Hepatic stellate cell (primary cell): ENCODE measurements at regions not wholly inside any gene's neighbourhood (a gene's known extent, or its start where the extent isn't known, plus 50 kb on each side); places are given as distances from the start of the nearest gene placed in this dataset.
A peak's percentile ranks its signal among the peaks of the same experiment; 100 is the strongest.
"Not testable (repeated sequence)": the region's sequence is repeated elsewhere in the genome, so short reads cannot be mapped to it uniquely, and the experiment has no call there.

Experiments
- DNase-seq: peaks from one replicate; pipeline ENCODE4 v3.0.0; 2011; ENCODE audit warnings: low spot score

DNA sequence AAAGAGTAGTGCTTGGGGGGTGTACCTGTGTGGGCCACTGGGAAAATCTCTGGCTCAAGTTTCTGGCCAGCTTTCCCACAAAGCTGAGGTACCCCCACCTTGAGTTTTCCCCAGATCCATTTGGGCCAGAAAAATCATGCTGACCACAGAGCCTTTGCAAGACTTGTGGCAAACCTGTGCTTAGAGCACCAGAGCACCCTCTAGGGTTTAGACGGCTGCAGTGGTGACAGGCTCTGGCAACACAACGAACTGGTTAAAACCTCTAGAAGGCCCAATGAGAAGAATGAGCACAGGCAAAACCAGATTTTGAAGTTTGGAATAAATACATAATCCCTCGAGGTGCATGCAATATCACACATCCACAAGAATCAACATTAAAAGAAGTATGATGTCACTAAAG, 290.7 kb upstream of the FOLH1 start:
- DNase-seq, result no peak

DNA sequence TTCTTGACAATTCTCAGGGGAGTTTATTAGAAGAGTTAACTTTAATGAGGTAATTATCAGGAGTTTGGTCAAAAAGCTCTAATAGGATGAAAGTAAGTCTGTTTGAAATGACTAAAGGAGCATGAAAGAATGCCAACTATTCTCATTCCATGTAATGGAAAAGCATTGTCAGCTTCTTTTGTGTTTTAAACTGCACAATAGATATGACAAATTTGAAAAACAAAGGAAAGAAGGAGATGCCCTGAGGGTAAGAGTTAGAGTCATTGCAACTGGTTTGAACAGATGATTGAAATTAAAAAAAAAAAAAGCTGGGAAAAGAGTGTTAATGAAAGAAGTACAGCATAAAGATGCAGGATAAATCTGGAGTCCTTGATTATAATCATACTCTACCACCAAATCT, 296.8 kb upstream of the FOLH1 start:
- DNase-seq, result no peak

GRCh38 chr11:49526240-49526829, 317.9 kb upstream of the FOLH1 start:
- DNase-seq, result peak; percentile 0

DNA sequence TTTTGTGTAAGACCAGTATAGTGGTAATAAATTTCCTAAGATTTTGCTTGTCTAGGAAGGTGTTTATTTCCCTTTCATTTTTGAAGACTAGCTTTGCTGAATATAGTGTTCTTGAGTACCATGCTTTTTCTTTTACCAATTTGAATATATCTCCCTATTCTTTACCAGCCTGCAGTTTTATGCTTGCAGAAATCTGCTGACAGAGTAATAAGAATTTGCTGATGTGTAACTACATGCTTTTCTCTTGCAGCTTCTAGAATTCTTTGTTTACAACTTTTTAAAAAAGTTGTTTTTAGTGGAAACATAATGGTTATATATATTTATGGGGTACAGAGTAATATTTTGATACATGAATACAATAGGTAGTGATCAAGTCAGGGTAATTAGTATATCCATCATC, 324.8 kb upstream of the FOLH1 start:
- no peak for DNase-seq

GRCh38 chr11:49538927-49539326, 330.5 kb upstream of the FOLH1 start:
- DNase-seq, result not testable (repeated sequence)

- DNase-seq, result not testable (repeated sequence)
Measured at GRCh38 chr11:49558261-49558847, 350.0 kb upstream of the FOLH1 start.

DNA sequence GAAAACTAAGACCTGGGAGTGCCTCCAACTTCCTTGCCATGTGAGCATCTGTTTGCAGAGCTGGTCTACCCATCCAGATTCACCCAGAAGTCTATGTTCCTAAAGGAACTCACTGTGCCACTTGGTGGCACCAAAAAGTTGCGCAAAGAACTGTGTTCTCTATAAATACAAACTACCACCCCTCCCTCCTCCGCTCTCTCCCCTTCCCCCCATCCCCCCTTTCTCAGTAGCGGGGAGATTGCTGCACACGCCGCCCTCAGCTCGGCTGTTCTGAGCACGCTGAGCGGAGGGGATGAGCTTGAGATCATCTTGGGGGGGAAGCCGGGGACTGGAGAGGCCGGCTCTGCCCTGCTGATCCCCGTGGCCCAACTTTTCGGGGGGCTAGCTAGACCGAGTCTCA, 352.2 kb upstream of the FOLH1 start:
- not testable (repeated sequence) for DNase-seq

GRCh38 chr11:49561240-49561880, 353.0 kb upstream of the FOLH1 start:
- not testable (repeated sequence) for DNase-seq

- DNase-seq, result not testable (repeated sequence)
Measured at GRCh38 chr11:49562262-49562661, 353.9 kb upstream of the FOLH1 start.

GRCh38 chr11:49579492-49579891, 371.1 kb upstream of the FOLH1 start:
- DNase-seq, result not testable (repeated sequence)

DNA sequence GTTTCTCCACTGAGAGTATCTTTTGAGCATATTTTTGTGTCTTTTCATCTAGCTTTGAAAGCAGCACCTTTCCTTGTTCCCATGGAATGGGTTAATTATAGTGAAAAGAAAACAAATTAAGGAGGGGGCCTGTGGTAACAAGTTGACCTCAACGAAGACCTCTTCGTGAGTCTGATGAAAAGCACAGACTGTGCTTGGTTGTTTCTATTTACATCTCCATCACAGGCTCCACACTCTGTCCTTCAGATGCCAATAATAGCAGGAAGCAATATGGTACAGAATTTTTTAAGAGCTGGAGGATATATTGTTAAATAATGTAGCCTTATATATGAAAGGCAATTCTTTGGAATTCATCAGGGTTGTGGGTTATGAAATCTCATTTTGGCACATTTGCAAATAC, 366.7 kb upstream of the OR4C13 start:
- not testable (repeated sequence) for DNase-seq

DNA sequence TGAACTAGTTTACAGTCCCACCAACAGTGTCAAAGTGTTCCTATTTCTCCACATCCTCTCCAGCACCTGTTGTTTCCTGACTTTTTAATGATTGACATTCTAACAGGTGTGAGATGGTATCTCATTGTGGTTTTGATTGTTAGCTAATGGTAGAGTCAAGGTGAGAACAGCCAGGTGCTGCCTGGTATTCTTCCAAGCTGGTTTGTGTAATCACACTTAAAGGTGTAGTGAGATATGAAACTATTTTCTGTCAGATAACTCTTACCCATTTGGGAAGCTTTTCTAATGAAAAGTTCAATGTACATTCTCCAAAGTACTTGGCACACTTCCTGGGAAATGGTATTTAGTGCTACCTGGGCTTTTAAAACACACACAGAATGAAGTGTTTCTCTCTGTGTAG, 343.3 kb upstream of the OR4C13 start:
- not testable (repeated sequence) for DNase-seq

- DNase-seq, result not testable (repeated sequence)
Measured at GRCh38 chr11:49623872-49624271, 328.3 kb upstream of the OR4C13 start.

DNA sequence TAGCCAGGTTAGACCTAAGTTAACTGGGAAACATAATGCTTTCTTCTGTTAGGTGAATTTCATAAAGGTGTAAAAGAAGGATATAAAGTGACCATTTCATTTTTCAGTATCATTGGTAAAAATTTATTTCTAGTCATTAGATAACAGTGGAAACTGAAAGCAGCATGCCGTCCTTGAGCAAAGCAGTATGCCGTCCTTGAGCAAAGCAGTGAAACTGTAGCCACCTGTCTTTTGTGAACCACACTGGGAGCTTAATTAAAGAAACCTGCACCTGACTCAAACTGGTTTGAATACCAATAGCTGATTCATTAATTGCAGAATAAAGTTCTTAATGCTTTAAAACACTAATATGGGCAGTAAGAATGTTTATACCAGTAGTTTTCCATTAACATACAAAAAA, 281.5 kb upstream of the OR4C13 start:
- DNase-seq, result not testable (repeated sequence)

DNA sequence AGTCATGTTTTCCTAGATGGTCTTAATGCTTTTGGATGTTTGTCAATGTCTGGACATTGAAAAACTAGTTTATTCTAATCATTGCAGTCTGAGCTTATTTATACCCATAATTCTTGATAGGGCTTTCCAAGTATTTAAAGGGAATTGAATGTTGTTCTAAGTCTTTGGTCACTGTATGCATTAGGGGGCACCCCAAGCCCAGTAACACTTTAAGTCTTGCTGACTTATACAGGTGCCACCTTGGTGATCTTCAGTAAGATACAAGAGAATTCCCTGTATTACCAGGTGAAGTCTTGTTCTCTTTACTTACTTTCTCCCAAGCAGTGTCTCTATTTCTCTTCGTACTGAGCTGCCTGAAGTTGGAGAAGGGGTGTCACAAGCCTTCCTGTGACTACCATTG, 250.1 kb upstream of the OR4C13 start:
- not testable (repeated sequence) for DNase-seq

DNA sequence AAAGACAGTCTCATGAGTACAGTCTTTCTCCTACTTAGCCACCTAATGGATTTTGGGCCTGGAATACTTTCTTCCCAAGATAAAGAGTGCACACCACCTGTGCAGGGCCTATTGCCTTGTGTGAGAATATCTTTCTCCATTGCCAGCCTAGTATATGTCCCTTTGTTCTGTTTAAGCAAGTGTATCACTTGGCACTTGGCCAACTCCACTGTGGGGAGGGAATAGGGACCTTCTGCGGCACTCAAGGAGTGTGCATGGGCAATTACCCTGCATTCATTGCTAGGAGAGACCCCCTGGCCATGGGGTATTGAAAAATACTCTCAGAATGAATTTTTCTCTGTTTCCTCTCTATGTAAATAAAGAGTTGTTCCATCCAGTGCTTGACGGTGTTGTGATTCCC, 201.7 kb upstream of the OR4C13 start:
- DNase-seq, result not testable (repeated sequence)

DNA sequence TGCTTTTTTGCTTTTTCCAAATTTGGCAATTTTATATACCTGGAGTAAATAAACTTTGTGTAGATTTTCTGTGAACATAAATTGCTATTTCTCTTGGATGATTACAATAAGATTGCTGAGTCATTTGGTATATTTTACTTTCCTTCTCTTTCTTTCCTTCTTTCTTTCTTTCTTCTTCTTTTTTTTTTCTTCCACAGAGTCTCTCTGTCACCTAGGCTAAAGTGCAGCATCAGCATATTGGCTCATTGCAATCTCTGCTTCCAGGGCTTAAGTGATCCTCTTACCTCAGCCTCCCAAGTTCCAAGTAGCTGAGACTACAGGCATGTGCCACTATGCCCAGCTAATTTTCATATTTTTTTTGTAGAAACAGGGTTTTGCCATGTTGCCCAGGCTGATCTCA, 201.2 kb upstream of the OR4C13 start:
- DNase-seq, result not testable (repeated sequence)

DNA sequence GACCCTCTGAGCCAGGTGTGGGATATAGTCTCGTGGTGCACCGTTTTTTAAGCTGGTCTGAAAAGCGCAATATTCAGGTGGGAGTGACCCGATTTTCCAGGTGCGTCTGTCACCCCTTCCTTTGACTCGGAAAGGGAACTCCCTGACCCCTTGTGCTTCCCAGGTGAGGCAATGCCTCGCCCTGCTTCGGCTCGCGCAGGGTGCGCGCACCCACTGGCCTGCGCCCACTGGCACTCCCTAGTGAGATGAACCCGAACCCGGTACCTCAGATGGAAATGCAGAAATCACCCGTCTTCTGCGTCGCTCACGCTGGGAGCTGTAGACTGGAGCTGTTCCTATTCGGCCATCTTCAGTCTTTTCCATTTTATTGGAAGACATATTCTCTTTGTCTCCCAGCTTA, 171.4 kb upstream of the OR4C13 start:
- DNase-seq, result not testable (repeated sequence)

DNA sequence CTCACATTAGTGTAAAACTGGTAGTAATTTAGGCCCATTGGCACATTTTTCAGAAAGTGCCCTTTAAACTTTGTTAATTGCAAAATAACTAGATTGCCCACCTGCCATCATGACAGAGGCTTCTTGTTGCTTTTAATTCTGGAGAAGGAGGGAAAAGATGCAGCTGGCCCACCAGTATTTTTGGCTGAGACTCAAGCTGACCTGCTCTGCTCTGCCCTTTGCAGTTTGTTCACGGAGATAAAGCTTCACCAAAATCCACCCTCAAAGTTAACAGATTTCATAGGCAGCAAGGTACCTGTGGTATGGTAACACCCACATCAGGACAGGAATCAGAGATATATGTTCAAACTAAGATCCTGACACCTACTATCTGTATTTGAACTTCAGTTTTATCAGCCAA, 170.2 kb upstream of the OR4C13 start:
- not testable (repeated sequence) for DNase-seq

DNA sequence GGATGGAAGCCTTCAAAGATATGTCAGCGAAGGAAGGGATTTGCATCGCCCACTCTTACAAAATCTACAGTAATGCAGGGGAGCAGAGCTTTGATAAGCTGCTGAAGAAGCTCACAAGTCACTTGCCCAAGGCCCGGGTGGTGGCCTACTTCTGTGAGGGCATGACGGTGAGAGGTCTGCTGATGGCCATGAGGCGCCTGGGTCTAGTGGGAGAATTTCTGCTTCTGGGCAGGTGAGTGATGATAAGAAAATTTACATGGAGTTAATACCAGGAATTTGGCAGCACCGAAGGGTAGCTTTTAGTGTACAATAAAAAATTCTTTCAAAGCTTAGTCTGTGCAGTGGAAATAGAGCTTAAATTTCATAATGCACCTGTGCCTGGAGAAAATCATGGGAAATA, 168.3 kb upstream of the OR4C13 start:
- DNase-seq, result not testable (repeated sequence)

- not testable (repeated sequence) for DNase-seq
Measured at GRCh38 chr11:49789787-49790186, 162.4 kb upstream of the OR4C13 start.

- DNase-seq, result not testable (repeated sequence)
Measured at GRCh38 chr11:49798206-49798837, 153.9 kb upstream of the OR4C13 start.
